ENCODE measurements at regions not wholly inside any gene's neighbourhood (a gene's known extent, or its start where the extent isn't known, plus 50 kb on each side); places are given as distances from the start of the nearest gene placed in this dataset.

DNA sequence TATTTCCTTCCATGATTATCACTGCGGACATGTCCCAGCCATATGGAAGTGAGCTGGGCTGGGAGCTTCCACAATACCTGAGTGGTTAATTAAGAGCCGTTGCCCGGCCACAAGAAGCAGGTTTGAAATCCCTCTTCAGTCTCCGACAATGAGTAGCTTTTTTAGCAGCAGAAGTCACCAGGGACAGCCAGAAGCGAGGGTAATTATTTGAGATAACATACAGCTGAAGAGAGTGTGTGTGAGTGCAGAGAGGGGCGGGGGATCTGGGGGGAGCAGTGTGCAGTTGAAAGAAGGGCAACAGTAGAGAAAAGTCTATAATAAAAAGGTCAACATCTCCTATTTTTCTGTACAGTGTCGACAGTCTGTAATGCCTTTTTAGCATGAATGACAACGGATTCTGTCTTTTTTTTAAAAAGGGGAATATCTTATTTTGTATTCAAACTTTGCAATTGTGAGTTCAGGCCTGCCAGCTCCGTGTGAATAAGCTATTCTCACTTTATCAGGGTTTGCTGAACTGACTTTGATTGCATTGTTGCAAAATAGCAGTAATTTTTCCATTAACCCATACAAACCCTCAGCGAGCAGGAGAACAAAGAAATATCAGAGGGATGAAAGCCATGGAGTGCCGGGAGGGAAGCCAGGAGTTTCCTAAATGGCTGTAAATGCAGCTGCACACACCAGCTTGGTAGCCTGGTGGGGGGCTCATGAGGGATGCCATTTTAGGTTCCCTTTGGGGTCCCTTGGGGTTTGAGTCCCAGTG, 220.3 kb upstream of the IRX3 start:
- no peak overlapping the region for H2AFZ ChIP-seq (ENCODE audit: low read depth, low read length)
- no peaks in the 10 kb centered on the region for H3K9me2 ChIP-seq (ENCODE audit: insufficient read depth, low read length)
- no peaks in the 10 kb centered on the region for H3F3A ChIP-seq (ENCODE audit: insufficient read depth, low read length, poor library complexity, severe bottlenecking)
- no peaks in the 10 kb centered on the region for H3K27me3 ChIP-seq (ENCODE audit: insufficient read depth, low read depth, low read length)
- no peaks in the 10 kb centered on the region for H3K79me2 ChIP-seq (replicated peaks; ENCODE audit: insufficient read depth, low read length)
- H3K9me3 ChIP-seq (ENCODE audit: low read length) = no peaks in the 10 kb centered on the region
- peak overlapping the region; percentile 43 for H3K9ac ChIP-seq (ENCODE audit: low read length)
- H3K4me2 ChIP-seq (ENCODE audit: low read length) = peak overlapping the region; percentile 48
- TF ChIP-seq EP300 (conservative IDR thresholded peaks at IDR 0.05; ENCODE audit: poor library complexity, severe bottlenecking) = no peak
- no peak for TF ChIP-seq EZH2 (IDR thresholded peaks at IDR 0.05; ENCODE audit: borderline replicate concordance, insufficient read depth, low read length, poor library complexity, severe bottlenecking)
- TF ChIP-seq MXI1 (conservative IDR thresholded peaks at IDR 0.05; ENCODE audit: poor library complexity, severe bottlenecking) = no peak
- no peak for TF ChIP-seq SMC3 (conservative IDR thresholded peaks at IDR 0.05; ENCODE audit: poor library complexity)
- TF ChIP-seq, protein P1, sequence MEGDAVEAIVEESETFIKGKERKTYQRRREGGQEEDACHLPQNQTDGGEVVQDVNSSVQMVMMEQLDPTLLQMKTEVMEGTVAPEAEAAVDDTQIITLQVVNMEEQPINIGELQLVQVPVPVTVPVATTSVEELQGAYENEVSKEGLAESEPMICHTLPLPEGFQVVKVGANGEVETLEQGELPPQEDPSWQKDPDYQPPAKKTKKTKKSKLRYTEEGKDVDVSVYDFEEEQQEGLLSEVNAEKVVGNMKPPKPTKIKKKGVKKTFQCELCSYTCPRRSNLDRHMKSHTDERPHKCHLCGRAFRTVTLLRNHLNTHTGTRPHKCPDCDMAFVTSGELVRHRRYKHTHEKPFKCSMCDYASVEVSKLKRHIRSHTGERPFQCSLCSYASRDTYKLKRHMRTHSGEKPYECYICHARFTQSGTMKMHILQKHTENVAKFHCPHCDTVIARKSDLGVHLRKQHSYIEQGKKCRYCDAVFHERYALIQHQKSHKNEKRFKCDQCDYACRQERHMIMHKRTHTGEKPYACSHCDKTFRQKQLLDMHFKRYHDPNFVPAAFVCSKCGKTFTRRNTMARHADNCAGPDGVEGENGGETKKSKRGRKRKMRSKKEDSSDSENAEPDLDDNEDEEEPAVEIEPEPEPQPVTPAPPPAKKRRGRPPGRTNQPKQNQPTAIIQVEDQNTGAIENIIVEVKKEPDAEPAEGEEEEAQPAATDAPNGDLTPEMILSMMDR (IDR thresholded peaks at IDR 0.05; ENCODE audit: poor library complexity, severe bottlenecking) = no peak
- TF ChIP-seq, protein P2, sequence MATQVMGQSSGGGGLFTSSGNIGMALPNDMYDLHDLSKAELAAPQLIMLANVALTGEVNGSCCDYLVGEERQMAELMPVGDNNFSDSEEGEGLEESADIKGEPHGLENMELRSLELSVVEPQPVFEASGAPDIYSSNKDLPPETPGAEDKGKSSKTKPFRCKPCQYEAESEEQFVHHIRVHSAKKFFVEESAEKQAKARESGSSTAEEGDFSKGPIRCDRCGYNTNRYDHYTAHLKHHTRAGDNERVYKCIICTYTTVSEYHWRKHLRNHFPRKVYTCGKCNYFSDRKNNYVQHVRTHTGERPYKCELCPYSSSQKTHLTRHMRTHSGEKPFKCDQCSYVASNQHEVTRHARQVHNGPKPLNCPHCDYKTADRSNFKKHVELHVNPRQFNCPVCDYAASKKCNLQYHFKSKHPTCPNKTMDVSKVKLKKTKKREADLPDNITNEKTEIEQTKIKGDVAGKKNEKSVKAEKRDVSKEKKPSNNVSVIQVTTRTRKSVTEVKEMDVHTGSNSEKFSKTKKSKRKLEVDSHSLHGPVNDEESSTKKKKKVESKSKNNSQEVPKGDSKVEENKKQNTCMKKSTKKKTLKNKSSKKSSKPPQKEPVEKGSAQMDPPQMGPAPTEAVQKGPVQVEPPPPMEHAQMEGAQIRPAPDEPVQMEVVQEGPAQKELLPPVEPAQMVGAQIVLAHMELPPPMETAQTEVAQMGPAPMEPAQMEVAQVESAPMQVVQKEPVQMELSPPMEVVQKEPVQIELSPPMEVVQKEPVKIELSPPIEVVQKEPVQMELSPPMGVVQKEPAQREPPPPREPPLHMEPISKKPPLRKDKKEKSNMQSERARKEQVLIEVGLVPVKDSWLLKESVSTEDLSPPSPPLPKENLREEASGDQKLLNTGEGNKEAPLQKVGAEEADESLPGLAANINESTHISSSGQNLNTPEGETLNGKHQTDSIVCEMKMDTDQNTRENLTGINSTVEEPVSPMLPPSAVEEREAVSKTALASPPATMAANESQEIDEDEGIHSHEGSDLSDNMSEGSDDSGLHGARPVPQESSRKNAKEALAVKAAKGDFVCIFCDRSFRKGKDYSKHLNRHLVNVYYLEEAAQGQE (IDR thresholded peaks at IDR 0.05; ENCODE audit: borderline replicate concordance) = peak; percentile 16
- TF ChIP-seq POLR2AphosphoS5 (IDR thresholded peaks at IDR 0.05) = peak; percentile 26
- peak; percentile 9 for TF ChIP-seq RAD21 (conservative IDR thresholded peaks at IDR 0.05)
- TF ChIP-seq TAF1 (IDR thresholded peaks at IDR 0.05; ENCODE audit: low read depth) = no peak
- H3K4me3 ChIP-seq (ENCODE audit: low read length) = peak overlapping the region; percentile 39
- no peaks in the 10 kb centered on the region for H4K20me1 ChIP-seq (ENCODE audit: insufficient read depth)
- peak overlapping the region; percentile 64 for H3K27ac ChIP-seq (ENCODE audit: low read length)
- H3K36me3 ChIP-seq (ENCODE audit: insufficient read depth, low read length) = no peaks in the 10 kb centered on the region

DNA sequence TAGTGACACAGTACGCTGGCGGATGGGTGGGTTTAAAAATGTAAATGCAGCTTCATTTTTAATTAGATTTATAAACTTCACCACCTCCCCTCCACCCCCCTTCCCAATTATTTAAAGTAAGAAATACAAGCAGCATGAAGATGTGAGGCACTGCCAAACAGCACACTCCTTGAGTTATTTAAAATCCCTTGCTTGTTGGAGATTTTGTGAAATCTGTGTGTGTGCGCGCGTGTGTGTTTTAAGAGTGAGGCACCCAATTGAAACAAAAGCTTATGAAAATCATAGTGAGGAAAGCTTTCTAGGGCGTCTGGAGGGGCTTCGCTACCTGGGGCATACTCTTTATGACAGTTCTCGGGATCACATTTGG, 219.6 kb upstream of the IRX3 start:
- H3K79me2 ChIP-seq (replicated peaks; ENCODE audit: insufficient read depth, low read length) = no peaks in the 10 kb centered on the region
- H3K27me3 ChIP-seq (ENCODE audit: insufficient read depth, low read depth, low read length) = no peaks in the 10 kb centered on the region
- no peaks in the 10 kb centered on the region for H4K20me1 ChIP-seq (ENCODE audit: insufficient read depth)
- H3F3A ChIP-seq (ENCODE audit: insufficient read depth, low read length, poor library complexity, severe bottlenecking) = no peaks in the 10 kb centered on the region
- peak overlapping the region; percentile 39 for H3K4me3 ChIP-seq (ENCODE audit: low read length)
- H2AFZ ChIP-seq (ENCODE audit: low read depth, low read length) = no peak overlapping the region
- no peaks in the 10 kb centered on the region for H3K36me3 ChIP-seq (ENCODE audit: insufficient read depth, low read length)
- TF ChIP-seq EZH2 (IDR thresholded peaks at IDR 0.05; ENCODE audit: borderline replicate concordance, insufficient read depth, low read length, poor library complexity, severe bottlenecking) = no peak
- TF ChIP-seq RAD21 (conservative IDR thresholded peaks at IDR 0.05) = no peak
- no peak for TF ChIP-seq MXI1 (conservative IDR thresholded peaks at IDR 0.05; ENCODE audit: poor library complexity, severe bottlenecking)
- TF ChIP-seq, protein P2 (IDR thresholded peaks at IDR 0.05; ENCODE audit: borderline replicate concordance) = no peak
- TF ChIP-seq, protein P1 (IDR thresholded peaks at IDR 0.05; ENCODE audit: poor library complexity, severe bottlenecking) = no peak
- no peak for TF ChIP-seq POLR2AphosphoS5 (IDR thresholded peaks at IDR 0.05)
- H3K9ac ChIP-seq (ENCODE audit: low read length) = peak overlapping the region; percentile 43
- no peaks in the 10 kb centered on the region for H3K9me3 ChIP-seq (ENCODE audit: low read length)
- H3K27ac ChIP-seq (ENCODE audit: low read length) = peak overlapping the region; percentile 64
- no peaks in the 10 kb centered on the region for H3K9me2 ChIP-seq (ENCODE audit: insufficient read depth, low read length)
- peak overlapping the region; percentile 9 for H3K4me2 ChIP-seq (ENCODE audit: low read length)
